H9 (cell line): ENCODE measurements at regions not wholly inside any gene's neighbourhood (a gene's known extent, or its start where the extent isn't known, plus 50 kb on each side); places are given as distances from the start of the nearest gene placed in this dataset.

Experiments
- DNase-seq: peaks from one replicate; pipeline ENCODE4 v3.0.0-alpha.2; 2017
- H2AFZ ChIP-seq: one replicate; pipeline ENCODE4 v1.6.1; 2013; ENCODE audit warnings: mild to moderate bottlenecking, low read length, control low read depth, moderate library complexity
- H2AK5ac ChIP-seq: 2 replicates; pipeline ENCODE4 v1.6.1; 2013; ENCODE audit warnings: low read length, control low read depth, mixed read lengths; ENCODE audit not compliant: insufficient read length
- H2BK120ac ChIP-seq: one replicate; pipeline ENCODE4 v1.6.1; 2013; ENCODE audit warnings: low read depth, mild to moderate bottlenecking, low read length, control low read depth, inconsistent platforms; ENCODE audit not compliant: poor library complexity, severe bottlenecking
- H2BK12ac ChIP-seq: 2 replicates; pipeline ENCODE4 v1.6.1; 2013; ENCODE audit warnings: low read length, control low read depth, mixed read lengths, low read depth; ENCODE audit not compliant: insufficient read length
- H2BK15ac ChIP-seq: 2 replicates; pipeline ENCODE4 v1.6.1; 2013; ENCODE audit warnings: low read depth, low read length, control low read depth
- H2BK20ac ChIP-seq: one replicate; pipeline ENCODE4 v1.6.1; 2013; ENCODE audit warnings: low read depth, mild to moderate bottlenecking, low read length, control low read depth, inconsistent platforms; ENCODE audit not compliant: poor library complexity, severe bottlenecking
- H2BK5ac ChIP-seq: 2 replicates; pipeline ENCODE4 v1.6.1; 2013; ENCODE audit warnings: low read length, control low read depth, mixed read lengths; ENCODE audit not compliant: insufficient read length
- H3K14ac ChIP-seq: 2 replicates; pipeline ENCODE4 v1.6.1; 2013; ENCODE audit warnings: low read length, control low read depth; ENCODE audit not compliant: insufficient read depth
- H3K18ac ChIP-seq: 2 replicates; pipeline ENCODE4 v1.6.1; 2013; ENCODE audit warnings: low read depth, mild to moderate bottlenecking, mixed read lengths, low read length, control low read depth; ENCODE audit not compliant: insufficient read length
- H3K23ac ChIP-seq: 2 replicates; pipeline ENCODE4 v1.6.1; 2013; ENCODE audit warnings: low read length, control low read depth, mixed read lengths, low read depth; ENCODE audit not compliant: insufficient read length
- H3K23me2 ChIP-seq: 2 replicates; pipeline ENCODE4 v1.6.1; 2013; ENCODE audit warnings: low read depth, mild to moderate bottlenecking, mixed read lengths, low read length, control low read depth; ENCODE audit not compliant: insufficient read length, poor library complexity, severe bottlenecking
- H3K27ac ChIP-seq: 2 replicates; pipeline ENCODE4 v1.5.1; 2013; ENCODE audit warnings: low read length, control low read depth, mixed read lengths, low read depth; ENCODE audit not compliant: insufficient read length
- H3K27me3 ChIP-seq: 2 replicates; pipeline ENCODE4 v1.6.1; 2013; ENCODE audit warnings: low read length, control low read depth, inconsistent platforms; ENCODE audit not compliant: insufficient read depth
- H3K4ac ChIP-seq: 2 replicates; pipeline ENCODE4 v1.6.1; 2013; ENCODE audit warnings: low read depth, mild to moderate bottlenecking, control low read depth, inconsistent platforms, low read length, moderate library complexity
- H3K4me1 ChIP-seq: 2 replicates; pipeline ENCODE4 v1.6.1; 2013; ENCODE audit warnings: low read length, control low read depth, inconsistent platforms; ENCODE audit not compliant: insufficient read depth
- H3K4me2 ChIP-seq: 2 replicates; pipeline ENCODE4 v1.6.1; 2013; ENCODE audit warnings: low read length, control low read depth, mixed read lengths; ENCODE audit not compliant: insufficient read length, insufficient read depth
- H3K56ac ChIP-seq: 2 replicates; pipeline ENCODE4 v1.6.1; 2013; ENCODE audit warnings: low read depth, mild to moderate bottlenecking, mixed read lengths, low read length, control low read depth; ENCODE audit not compliant: insufficient read length
- H3K79me1 ChIP-seq: 2 replicates; pipeline ENCODE4 v1.6.1; 2013; ENCODE audit warnings: low read depth, mild to moderate bottlenecking, moderate library complexity, low read length, control low read depth, inconsistent platforms; ENCODE audit not compliant: insufficient read depth, poor library complexity, severe bottlenecking
- H3K79me2 ChIP-seq: 2 replicates; pipeline ENCODE4 v1.6.1; 2013; ENCODE audit warnings: low read length, control low read depth, inconsistent platforms; ENCODE audit not compliant: insufficient read depth
- H3K9ac ChIP-seq: 2 replicates; pipeline ENCODE4 v1.6.1; 2013; ENCODE audit warnings: low read length, control low read depth, mixed read lengths; ENCODE audit not compliant: insufficient read length; ENCODE audit errors: extremely low read depth
- H3K9me3 ChIP-seq: one replicate; pipeline ENCODE4 v1.6.1; 2013; ENCODE audit warnings: low read depth, low read length, inconsistent platforms; ENCODE audit not compliant: control insufficient read depth
- H3T11ph ChIP-seq: one replicate; pipeline ENCODE4 v1.6.1; 2013; ENCODE audit warnings: mild to moderate bottlenecking, low read length, control low read depth, inconsistent platforms
- H4K20me1 ChIP-seq: one replicate; pipeline ENCODE4 v1.6.1; 2013; ENCODE audit not compliant: control insufficient read depth, insufficient read length, insufficient read depth
- H4K5ac ChIP-seq: 2 replicates; pipeline ENCODE4 v1.6.1; 2013; ENCODE audit warnings: low read depth, mild to moderate bottlenecking, mixed read lengths, low read length, control low read depth; ENCODE audit not compliant: insufficient read length
- H4K8ac ChIP-seq: replicated peaks from 2 replicates; pipeline ENCODE4 v1.6.1; 2013; ENCODE audit warnings: low read length, control low read depth, mixed read lengths, low read depth; ENCODE audit not compliant: insufficient read length
- H4K91ac ChIP-seq: 2 replicates; pipeline ENCODE4 v1.6.1; 2013; ENCODE audit warnings: low read depth, mild to moderate bottlenecking, moderate library complexity, mixed read lengths, low read length, control low read depth; ENCODE audit not compliant: insufficient read length
- H3K27ac Mint-ChIP-seq, 3 experiments: 2 replicates in 2 of 3; 3 replicates in 1 of 3; pipeline ENCODE4 v1.8.0; 2020 to 2021; ENCODE audit warnings: mixed read lengths in 3 of 3, mild to moderate bottlenecking in 1 of 3, moderate library complexity in 1 of 3
- H3K27me3 Mint-ChIP-seq: 2 replicates; pipeline ENCODE4 v1.8.0; 2021; ENCODE audit warnings: low read depth, mild to moderate bottlenecking, moderate library complexity, mixed read lengths
- H3K36me3 Mint-ChIP-seq, 3 experiments: 2 replicates in 2 of 3; 3 replicates in 1 of 3; pipeline ENCODE4 v1.8.0; 2020 to 2021; ENCODE audit warnings: low read depth in 3 of 3, mixed read lengths in 3 of 3; ENCODE audit not compliant: insufficient read depth in 1 of 3
- H3K4me1 Mint-ChIP-seq, 2 experiments: 2 replicates each; pipeline ENCODE4 v1.8.0; 2020; ENCODE audit warnings: mixed read lengths in 2 of 2
- H3K4me3 Mint-ChIP-seq, 2 experiments: 2 replicates in 1 of 2; 3 replicates in 1 of 2; pipeline ENCODE4 v1.8.0; 2020 to 2021; ENCODE audit warnings: mild to moderate bottlenecking in 2 of 2, mixed read lengths in 2 of 2, moderate library complexity in 1 of 2
- H3K9me3 Mint-ChIP-seq, 2 experiments: 2 replicates in 1 of 2; 3 replicates in 1 of 2; pipeline ENCODE4 v1.8.0; 2020; ENCODE audit warnings: mild to moderate bottlenecking in 2 of 2, mixed read lengths in 2 of 2, moderate library complexity in 1 of 2
- WGBS: extraction: QIAGEN DNeasy Blood & Tissue Kit; methylation state at CpG from one replicate; pipeline ENCODE4 v1.1.7; 2013; ENCODE audit warnings: missing lambda C conversion rate, low lambda C conversion rate, mixed read lengths; ENCODE audit not compliant: insufficient read length; ENCODE audit errors: extremely low coverage; 5-methylcytosine and 5-hydroxymethylcytosine counted together
- TF ChIP-seq, protein P1 (sequence below): fragments of 200-600 bp; sonication (generic); conservative IDR thresholded peaks from 3 replicates; pipeline ENCODE4 v1.8.0; 2021; ENCODE audit warnings: antibody characterized with exemption, mild to moderate bottlenecking

DNA sequence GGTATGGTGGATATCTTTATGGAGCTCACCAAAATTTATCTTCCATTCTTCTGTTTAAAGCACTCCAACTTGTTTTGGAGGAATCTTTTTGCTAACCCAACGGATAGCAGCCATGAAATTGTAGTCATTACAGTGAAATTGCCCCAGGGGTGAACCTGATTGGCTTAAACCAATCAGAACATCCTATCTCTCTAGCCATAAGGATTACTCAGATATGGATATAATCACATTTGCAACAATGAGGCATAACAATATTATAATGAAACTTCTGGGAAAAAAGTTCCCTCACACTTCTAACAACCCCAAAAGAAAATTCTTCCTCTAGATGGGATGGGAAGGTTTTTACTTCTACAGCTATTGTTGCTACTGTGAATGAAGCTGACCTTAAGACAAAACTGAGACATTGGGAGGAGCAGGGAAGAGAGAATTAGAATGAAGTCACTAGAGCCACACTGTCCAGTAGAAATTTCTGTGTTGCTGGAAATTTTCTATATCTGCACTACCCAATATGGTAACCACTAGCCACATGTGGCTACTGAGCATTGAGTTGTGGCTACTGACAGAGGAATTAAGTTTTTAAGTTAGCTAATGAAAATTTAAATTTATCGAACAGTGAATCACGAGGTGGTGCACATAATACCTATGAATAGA, 50.4 kb upstream of the ARHGAP21 start:
- no peak overlapping the region for H3K27ac ChIP-seq
- H3K14ac ChIP-seq = no peak overlapping the region
- H3K18ac ChIP-seq = no peak overlapping the region
- no peak overlapping the region for H4K8ac ChIP-seq
- no peak overlapping the region for H2BK15ac ChIP-seq
- no CpG with 5 or more reads among the region's 3 CpGs for WGBS
- no peak overlapping the region for H2BK120ac ChIP-seq
- no peak overlapping the region for H2BK12ac ChIP-seq
- no peaks in the 10 kb centered on the region for H3K36me3 Mint-ChIP-seq
- no peak overlapping the region for H3K4ac ChIP-seq
- H3K9ac ChIP-seq = no peak overlapping the region
- no peak overlapping the region for H4K5ac ChIP-seq
- H3K27me3 ChIP-seq = no peaks in the 10 kb centered on the region
- no peak overlapping the region for H3K23ac ChIP-seq
- no peak overlapping the region for H3K56ac ChIP-seq
- H3K79me1 ChIP-seq = no peaks in the 10 kb centered on the region
- no peak for DNase-seq
- H3K4me2 ChIP-seq = no peak overlapping the region
- no peaks in the 10 kb centered on the region for H3K9me3 ChIP-seq
- no peaks in the 10 kb centered on the region for H3K4me1 Mint-ChIP-seq
- no peak overlapping the region for H3T11ph ChIP-seq
- H2BK5ac ChIP-seq = no peak overlapping the region
- no peak overlapping the region for H2AK5ac ChIP-seq
- H3K9me3 Mint-ChIP-seq = no peaks in the 10 kb centered on the region
- no peaks in the 10 kb centered on the region for H3K27me3 Mint-ChIP-seq
- TF ChIP-seq, protein P1, sequence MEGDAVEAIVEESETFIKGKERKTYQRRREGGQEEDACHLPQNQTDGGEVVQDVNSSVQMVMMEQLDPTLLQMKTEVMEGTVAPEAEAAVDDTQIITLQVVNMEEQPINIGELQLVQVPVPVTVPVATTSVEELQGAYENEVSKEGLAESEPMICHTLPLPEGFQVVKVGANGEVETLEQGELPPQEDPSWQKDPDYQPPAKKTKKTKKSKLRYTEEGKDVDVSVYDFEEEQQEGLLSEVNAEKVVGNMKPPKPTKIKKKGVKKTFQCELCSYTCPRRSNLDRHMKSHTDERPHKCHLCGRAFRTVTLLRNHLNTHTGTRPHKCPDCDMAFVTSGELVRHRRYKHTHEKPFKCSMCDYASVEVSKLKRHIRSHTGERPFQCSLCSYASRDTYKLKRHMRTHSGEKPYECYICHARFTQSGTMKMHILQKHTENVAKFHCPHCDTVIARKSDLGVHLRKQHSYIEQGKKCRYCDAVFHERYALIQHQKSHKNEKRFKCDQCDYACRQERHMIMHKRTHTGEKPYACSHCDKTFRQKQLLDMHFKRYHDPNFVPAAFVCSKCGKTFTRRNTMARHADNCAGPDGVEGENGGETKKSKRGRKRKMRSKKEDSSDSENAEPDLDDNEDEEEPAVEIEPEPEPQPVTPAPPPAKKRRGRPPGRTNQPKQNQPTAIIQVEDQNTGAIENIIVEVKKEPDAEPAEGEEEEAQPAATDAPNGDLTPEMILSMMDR = no peak
- H2AFZ ChIP-seq = no peak overlapping the region
- H3K27ac Mint-ChIP-seq = no peak overlapping the region
- H3K23me2 ChIP-seq = no peaks in the 10 kb centered on the region
- H4K91ac ChIP-seq = no peak overlapping the region
- H3K4me3 Mint-ChIP-seq = no peak overlapping the region
- no peaks in the 10 kb centered on the region for H4K20me1 ChIP-seq
- H2BK20ac ChIP-seq = no peak overlapping the region
- H3K4me1 ChIP-seq = no peaks in the 10 kb centered on the region
- no peaks in the 10 kb centered on the region; the same call in 1 of the 2 replicates for H3K79me2 ChIP-seq
